LNCAP (cell line): ENCODE measurements at regions not wholly inside any gene's neighbourhood (a gene's known extent, or its start where the extent isn't known, plus 50 kb on each side); places are given as distances from the start of the nearest gene placed in this dataset.

Experiments used
- CTCF ChIP-seq: fragments of 450-650 bp; IDR thresholded peaks from 2 replicates; pipeline ENCODE4 v1.5.1; 2017; ENCODE audit warnings: mild to moderate bottlenecking

DNA sequence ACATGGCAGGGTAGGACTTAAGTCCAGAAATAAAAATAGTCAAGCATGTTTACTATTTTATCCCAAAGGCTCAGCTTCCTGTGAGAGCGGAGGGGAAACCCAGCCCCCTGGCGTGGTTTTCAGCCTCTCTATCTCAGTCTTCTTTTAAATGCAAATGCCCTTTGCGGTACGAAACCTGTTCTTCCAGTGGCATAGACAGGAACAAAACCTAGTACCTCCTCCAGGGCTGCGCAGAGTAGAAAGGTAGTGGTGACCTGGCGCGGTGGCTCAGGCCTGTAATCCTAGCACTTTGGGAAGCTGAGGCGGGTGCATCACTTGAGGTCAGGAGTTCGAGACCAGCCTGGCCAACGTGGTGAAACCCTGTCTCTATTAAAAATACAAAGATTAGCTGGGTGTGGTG lies 181.3 kb upstream of the FOXK1 start:
- TF ChIP-seq CTCF = no peak

DNA sequence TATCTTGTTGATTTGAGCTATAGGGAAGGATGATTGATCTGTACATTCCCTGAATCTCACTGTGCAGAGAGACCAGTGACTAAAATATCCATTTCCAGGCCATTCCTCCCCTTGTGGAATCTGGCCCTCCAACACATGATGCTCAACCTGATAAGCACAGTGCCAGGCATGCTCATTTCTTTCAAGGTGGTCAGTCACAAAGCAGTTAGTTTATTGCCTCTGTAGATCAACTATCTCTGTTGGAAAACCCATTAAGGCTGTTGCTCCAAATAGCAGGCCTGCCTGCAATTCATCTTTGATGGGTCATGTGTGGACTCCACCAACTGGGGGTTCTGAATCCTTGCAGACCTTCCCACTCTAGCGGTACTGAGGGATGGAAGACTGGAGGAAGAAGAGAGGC lies 168.6 kb upstream of the FOXK1 start:
- no peak for TF ChIP-seq CTCF

DNA sequence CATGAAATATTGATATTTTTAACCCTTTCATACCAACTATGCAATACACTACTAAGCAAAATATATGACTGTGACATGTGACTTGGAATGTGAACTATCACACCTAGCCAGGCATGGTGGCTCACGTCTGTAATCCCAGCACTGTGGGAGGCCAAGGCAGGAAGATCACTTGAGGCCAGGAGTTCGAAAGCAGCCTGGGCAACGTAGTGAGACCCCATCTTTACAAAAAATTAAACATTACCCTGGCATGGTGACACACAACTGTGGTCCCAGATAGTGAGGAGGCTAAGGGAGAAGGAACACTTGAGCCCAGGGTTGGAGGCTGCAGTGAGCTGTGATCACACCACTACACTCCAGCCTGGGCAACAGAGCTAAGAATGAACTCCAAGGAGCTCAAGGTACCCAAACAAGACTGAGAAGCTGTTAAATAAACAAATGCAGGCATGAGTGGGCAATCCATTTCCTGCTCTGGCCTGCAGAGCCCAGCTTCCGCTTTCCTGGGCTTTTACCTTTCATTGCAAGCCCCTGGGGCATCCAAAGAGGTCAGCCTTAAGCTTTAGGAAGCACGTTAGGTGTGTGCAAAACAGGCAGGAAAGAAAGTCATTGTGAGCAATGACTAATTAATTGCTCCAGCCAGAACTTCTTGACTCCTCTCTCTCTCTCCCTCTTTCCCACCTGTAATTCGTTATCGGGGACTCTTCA lies 162.1 kb upstream of the FOXK1 start:
- TF ChIP-seq CTCF = no peak

GRCh38 chr7:4523219-4523618 lies 158.9 kb upstream of the FOXK1 start:
- TF ChIP-seq CTCF = no peak

- no peak for TF ChIP-seq CTCF
Observed at GRCh38 chr7:4523873-4524272, 158.2 kb upstream of the FOXK1 start.

- TF ChIP-seq CTCF = no peak
Observed at GRCh38 chr7:4525884-4526283, 156.2 kb upstream of the FOXK1 start.

- no peak for TF ChIP-seq CTCF
Observed at GRCh38 chr7:4527988-4528636, 154.0 kb upstream of the FOXK1 start.
